GM19468 (cell line): ENCODE measurements at regions not wholly inside any gene's neighbourhood (a gene's known extent, or its start where the extent isn't known, plus 50 kb on each side); places are given as distances from the start of the nearest gene placed in this dataset.

Experiments used
- ATAC-seq: cut with Tn5 transposase; IDR thresholded peaks from one replicate; pipeline ENCODE4 v1.9.1; 2021; ENCODE audit warnings: mild to moderate bottlenecking, moderate library complexity, moderate number of reproducible peaks; ENCODE audit not compliant: unreplicated experiment; ENCODE audit errors: extremely low read depth

DNA sequence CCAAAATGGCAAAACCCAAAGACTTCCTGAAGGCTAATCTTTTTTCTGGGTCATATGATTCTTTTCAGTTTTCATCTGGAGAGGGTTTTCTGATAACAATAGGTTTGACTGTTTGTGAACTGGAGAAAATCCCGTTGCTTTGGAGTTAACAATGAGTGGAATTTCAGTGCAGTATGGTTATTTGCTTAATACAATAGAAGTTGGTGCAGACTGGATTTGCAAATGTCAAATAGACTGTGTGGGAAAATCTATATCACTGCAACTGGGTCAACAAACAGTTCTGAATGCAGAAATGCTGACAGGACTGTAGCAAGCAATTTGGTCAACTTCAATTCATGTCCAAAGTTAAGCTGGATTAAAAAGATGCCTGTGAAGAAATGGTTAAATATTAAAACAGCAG is 267.5 kb upstream of the ARGLU1 start:
- ATAC-seq = no peak

DNA sequence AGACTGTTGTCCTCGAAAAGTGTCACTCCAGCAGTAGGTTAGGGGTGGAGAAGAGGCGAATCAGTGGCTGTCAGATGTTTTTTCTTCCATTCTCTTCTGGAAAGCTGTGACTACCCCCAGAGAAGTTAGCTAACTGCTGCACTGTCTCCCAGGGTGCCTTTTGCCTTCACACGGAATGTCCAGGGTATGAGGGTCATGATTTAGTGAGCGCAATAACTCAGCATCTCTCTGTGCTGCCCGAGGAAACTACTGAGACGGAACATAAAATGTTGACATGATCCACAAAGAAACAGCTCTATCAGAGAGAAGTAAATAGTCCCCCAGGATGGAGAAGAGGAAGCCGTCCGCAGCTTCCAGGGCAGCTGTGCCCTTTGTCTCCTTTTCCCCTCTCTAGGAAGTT is 254.0 kb upstream of the ARGLU1 start:
- no peak for ATAC-seq

DNA sequence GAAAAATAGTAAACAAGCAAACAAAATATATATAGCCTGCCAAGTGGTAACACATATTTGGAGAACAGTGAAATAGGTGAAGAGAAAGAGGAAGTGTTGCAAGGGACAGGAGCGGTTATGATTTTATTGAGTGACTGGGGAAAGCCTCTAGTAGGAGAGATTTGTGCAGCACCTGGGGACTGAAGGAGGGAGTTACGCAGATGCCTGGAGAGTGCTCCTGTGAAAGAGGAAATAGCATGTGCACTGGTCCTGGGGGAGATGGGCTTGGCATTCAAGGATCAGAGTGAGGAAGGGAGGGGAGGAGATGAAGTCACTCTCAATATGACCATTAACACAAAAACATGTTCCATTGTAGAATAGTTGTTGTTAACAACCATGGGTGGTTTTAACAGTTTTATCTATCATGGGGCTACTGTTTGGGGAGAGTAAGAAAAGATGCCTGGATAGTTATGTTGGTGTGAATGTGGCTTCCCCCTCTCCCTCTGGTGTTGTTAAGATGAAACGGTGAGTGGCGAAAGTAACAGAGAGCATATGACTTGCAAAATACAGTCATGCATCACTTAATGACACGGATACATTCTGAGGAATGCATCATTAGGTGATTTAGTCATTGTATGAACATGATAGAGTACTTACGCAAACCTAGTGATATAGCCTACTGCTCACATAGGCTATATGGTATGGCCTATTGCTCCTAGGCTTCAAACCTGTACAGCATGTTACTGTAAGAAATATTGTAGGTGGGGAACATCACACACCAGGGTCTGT is 251.7 kb upstream of the ARGLU1 start:
- ATAC-seq = no peak

DNA sequence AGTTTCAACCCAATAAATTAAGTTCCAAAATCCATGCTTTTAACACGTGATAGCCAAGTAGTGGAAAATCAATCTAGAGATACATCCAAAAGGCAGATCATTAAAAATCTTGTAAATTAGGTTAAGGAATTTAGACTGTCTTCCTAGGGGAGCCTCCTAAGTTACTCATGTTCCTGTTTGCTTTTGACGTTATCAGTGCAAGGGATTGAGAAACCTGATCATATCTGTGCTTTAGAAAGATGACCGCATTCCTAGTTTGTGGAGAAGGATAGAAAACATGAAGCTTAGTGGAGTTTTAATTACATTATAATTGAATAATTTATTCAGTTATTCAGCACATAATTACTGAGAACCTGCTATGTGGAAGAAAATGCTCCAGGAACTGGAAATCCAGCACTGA is 251.0 kb upstream of the ARGLU1 start:
- ATAC-seq = no peak

DNA sequence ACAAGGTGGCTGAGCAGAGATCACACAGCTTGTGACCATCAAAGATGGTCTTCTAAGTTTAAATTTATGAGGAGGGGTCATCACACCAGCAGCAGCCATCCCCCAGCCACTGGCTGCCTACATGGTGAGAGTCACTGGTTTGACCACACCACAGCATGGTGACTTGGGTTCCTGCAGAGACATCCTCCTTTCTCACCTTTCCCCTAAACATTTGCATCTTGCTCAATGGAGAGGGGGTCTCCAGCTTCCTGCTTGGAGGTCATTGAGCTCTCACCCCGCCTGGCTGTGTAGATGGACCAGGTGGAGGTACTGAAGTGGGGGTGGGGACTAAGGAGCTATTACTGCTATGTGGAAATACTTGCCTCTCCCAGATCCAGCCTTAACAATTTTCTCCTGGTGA is 247.6 kb upstream of the ARGLU1 start:
- no peak for ATAC-seq

DNA sequence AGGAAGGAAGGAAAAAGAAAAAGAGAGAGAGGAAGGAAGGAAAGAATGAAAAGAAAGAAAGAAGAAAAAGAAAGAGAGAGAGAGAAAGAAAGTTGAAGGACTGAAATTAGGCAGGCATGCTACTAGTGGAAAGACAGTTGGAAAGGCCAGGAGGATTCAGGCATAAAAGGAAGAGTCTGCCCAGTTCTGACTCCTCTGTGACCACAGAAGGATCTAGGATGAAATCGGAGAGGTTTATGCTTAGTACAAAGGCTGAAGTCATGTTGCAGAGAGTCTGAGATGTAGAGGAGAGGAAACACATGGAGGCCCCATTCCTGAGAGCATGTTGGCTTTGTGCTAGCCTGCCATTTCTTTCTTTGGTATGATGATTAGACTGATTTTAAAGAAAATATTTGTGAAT is 246.5 kb upstream of the ARGLU1 start:
- ATAC-seq = no peak

DNA sequence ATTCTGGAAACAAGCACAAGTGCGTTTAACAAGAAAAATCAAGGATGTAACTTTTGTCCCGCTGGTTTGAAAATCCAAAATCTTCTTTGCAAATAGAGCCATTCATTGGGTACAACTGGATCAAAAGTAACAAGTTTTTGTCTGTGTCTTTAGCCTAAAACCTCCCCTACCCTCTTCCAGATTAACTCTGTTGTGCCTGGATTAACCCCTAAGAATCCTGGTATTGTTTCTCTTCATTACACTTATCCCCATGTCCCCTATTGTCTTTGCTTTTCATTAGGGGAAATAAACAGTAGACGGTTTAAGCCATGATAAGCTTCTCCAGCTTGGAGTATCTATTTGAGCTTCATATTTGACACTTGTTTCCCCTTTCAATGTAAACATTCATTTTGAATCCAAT is 242.1 kb upstream of the ARGLU1 start:
- ATAC-seq = no peak

DNA sequence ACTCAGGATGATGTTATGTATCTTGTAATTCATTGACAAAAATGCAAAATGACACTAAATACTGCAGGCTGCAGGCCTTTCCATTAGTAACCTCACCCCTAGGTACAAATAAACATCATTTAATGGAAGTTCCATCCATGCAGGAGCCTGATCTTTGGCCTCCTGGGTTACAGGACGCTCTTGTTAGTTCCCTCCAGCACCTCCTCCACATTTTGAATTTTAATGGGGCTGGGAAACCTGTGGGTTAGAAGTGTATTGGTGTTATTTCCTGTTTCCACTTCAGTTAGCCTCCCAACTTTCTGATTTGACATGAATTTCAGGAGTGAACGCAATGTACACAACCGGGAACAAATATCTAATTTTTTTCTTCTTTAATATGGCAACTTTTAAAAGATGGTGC is 237.1 kb upstream of the ARGLU1 start:
- ATAC-seq = no peak

DNA sequence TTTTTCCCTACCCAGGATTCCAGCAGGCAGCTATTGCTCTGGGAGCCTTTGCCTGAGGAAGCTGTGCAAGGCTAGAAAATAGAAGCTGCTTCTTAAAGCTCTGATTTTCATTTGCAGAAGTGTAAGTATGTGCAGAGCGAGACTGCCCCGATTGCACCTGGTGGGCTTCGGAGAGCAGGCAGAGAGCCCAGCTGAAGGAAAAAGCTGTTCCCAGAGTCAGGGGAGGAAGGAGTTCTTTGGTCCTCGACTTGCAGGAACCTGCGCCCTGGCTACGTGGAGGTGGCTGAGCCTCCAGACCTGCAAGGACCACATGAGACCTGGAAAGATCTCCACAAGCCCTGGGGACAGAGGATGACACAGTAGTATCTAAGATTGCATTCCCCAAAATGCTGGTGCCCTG is 235.0 kb upstream of the ARGLU1 start:
- ATAC-seq = no peak

DNA sequence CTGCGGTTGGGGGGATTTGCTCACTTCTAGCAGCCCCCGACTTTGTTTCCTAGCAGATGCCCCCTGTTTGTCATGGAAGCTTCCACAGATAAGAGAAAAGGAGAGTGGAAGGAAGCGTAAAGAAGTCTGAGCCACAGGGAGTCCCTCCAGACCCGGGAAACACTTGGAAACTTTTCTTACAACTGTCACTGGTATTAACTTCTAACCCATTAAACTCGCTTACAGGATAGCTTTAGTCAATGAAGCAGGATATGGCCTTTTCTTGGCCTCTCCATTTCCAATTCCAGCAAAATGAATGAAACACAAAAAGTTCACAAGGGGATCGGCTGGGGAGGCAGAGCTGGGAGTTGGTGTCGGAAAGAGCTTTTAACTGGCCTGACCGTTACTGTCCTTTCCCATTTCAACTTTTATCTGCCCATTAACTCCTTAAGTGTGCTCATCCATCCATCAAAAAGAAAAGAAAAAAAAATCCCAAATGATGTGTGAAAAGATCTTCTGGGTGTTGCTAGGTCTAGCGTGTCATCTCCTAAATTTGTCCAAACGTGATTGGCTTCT is 231.9 kb upstream of the ARGLU1 start:
- ATAC-seq = no peak

DNA sequence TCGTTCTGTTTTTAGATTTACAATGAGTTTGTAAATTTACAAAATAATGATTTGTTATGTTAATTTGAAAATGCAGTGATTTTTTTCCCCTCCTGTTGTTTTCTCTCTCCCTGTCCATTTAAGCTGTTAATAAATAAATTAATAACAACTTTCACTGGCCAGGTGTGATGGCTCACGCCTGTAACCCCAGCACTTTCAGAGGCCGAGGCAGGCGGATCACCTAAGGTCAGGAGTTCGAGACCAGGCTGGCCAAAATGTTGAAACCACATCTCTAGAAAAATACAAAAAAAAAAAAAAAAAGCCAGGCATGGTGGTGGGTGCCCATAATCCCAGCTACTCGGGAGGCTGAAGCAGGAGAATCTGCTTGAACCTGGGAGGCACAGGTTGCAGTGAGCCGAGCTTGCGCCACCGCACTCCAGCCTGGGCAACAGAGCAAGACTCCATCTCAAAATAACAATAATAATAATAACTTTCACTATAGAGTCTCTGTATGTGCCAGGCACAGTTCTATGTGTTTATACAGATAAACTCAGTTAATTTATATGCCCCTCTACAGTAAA is 229.2 kb upstream of the ARGLU1 start:
- ATAC-seq = no peak

DNA sequence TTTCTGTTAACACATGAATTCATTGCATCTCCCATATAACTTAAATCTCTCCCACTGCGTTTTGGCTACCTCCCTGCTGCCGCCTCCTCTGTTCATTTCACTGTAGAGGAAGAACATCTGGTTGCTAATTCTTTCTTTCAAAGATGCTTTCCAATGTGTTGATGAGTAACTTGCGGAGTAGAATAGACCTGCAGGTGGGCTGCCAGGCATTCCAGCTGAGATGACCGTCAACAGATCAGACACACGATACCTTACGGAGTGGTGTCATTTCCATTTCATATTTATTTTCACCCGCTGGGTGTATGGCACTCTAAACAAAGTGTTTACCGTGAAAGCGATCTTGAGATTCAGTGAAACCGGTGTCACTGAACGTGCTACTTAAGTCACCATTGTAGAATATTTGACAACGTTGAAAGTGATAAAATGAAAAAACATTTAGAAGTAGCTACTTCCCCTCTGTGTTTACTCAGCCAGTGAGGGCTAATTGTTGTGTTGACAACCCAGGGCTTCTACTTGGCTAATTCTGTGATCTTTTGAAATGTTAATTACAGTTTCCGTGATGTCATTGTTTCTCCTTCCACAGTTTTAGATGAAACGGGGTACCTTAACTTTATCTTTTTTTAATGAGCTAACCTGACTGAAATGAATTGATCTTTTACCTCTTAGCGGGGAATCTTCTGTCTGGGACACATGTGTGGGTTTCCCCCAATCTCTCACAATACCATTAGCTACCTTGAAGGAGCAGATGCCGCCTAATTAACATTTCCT is 228.5 kb upstream of the ARGLU1 start:
- ATAC-seq = no peak

DNA sequence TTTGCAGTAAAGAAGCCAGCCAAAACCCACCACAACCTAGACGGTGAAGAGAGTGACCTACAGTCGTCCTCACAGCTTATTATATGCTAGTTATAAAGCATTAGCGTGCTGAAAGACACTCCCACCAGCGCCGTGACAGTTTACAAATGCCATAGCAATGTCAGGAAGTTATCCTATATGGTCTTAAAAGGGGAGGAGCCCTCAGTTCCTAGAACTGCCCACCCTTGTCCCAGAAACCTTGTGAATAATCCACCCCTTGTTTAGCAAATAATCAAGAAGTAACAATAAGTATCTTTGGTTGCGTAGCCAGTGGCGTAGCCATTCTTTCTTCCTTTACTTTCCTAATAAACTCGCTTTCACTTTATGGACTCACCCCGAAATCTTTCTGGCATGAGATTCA is 227.9 kb upstream of the ARGLU1 start:
- no peak for ATAC-seq

DNA sequence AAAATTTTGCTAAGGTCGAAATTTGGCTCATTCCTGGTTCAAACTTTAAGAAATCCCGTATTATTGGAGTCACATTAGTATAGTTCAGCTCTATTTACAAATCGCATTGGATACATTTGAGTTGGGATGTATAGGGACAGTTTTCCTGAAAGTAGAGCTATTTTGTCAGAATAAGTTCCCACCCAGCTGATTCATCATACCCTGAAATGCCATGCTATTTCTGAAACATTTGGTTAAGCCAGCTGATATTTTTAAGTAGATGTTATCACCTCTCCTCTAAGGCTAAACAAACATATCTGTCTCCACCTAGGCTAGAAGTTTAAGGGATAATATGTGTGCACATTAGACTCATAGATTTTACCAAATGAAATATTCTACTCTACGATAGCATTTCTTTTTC is 226.2 kb upstream of the ARGLU1 start:
- no peak for ATAC-seq

DNA sequence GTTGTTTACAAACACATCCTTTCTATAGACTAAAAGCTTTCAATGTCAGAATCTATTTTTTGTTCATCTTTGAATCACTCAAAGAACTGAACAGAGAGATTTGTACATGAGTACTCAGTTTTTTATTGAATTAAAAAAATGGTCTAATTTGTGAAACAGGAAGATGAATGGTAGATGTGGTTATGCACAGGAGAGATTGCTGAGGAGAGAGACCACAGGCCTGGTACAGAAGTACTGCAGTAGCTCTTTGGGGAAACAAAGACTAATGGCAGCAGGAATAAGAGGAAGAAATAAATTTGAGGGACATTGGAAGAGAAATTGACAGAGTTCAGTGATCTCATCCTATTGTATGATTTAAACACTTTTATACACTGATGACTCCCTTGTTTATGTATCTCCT is 222.0 kb upstream of the ARGLU1 start:
- no peak for ATAC-seq

DNA sequence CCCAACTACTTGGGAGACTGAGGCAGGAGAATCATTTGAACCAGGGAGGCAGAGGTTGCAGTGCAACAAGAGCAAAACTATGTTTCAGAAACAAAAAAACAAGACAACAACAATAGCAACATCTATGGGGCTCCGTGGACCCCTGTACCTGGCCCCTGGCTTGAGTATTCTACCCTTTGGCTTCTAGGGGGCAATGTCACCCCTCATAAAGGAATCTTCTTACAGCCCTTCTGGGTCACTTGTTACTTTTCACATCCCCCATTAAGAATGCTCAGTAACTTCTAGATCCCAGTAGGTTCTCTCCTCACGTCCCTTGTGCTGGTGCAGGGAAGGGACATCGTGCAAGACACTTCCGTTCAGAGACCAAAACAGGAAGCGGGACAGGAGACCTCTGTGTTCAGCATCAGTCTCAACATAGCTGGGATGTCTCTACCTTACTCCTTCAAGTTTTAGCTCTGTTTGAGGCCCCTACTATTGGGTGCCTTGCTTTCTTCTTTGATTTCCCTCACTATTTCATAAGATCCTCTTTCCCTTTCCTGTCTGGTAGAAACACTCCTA is 218.1 kb upstream of the ARGLU1 start:
- ATAC-seq = no peak

DNA sequence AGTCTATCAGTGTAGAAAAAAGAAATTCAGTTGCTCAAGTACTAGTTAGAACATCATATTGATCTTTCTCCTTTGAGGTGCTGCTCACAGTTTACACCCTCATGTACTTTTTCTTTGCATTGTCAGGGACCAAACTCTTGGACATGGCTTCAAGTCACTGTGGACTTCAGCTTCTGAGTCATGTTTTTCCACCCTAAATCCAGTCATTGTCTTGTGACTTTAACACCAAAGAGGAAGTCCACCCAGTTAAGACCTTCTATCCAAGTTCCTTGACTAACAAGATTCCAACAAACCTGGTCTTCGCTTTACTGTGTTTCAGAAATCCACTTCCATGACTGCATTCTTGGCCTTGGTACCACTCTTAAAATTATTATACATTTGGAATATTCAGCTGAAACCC is 206.7 kb upstream of the ARGLU1 start:
- ATAC-seq = no peak

DNA sequence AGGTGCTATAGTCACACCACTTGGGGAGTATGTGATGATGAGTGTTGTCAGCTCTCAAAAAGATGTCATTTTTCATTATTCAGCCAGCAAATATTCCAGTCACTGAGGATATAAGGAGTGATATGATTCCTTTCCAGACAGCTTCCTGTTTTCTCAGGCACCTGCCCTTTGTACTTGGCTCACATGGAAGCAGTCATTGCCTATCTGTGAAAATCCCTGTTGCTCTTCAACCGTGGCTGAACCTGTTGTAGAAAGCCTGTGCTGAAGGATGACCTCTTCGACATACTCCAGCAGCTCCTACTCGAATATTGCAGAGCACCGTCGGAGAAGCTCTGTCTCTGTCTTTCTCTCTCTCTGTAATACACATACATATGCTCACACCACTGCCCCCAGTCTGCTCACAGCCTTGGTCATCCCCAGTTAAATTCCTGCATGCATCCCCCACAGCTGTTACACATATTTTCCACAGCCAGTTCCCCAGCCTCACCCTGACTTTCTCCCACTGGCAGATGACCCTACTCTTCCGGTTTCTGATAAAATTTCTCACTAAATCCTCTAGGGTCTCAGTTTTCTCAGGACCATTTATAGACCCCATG is 204.2 kb upstream of the ARGLU1 start:
- no peak for ATAC-seq

DNA sequence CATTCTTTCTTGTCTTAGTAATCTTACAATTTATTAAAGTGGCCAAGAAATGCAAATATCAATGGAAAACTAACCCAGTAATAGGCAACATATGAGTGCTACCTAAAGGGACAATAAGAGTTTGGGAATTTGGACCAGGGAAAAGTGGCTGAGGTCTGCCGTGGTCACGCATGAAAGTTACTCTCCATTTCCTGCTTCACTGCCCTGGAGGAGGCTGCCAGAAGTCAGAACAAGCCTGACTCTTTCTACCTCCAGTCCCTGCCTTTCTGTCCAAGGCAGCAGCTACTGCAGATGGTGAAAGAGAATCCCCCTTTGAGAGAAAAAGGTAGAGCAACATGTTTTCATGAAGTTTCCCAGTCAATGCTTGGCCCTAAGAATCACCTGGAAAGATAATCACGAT is 201.1 kb upstream of the ARGLU1 start:
- no peak for ATAC-seq

DNA sequence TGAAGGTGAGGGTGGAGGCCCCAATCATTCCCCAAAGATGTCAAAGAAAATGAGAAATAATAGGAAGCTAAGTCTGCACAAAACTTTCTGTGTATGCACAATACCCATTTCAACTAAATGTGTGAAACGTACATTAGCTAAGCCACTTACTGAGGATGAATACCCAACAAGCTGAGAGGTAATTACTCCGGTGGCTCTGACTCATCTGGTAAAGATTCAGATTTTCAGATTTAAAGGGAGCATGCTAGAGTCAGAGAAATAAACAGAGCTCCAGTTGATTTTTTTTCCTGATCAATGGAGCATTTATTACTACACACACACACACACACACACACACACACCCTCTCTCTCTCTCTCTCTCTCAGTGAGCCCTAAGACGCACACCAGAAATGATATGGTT is 194.8 kb upstream of the ARGLU1 start:
- ATAC-seq = no peak

DNA sequence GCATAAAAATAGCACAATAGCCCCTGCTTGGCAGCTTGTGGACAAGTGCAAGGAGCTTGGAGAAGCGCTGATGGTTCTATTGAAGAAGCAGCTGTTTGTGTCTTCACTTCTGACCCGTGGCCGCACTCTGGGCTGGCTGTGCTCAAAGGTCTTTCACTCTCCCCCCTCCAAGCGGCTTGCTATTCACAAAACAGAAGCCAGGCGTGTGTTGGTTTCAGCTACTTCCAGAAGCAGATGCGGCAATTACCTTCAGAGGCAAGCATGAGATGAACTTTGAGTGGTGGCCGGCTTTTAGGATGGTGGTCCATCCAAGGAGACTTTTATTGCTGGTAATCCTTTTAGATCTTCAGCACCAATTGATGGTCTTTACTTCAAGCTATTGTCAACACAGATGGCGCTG is 188.5 kb upstream of the ARGLU1 start:
- ATAC-seq = no peak
